ENCODE measurements at regions not wholly inside any gene's neighbourhood (a gene's known extent, or its start where the extent isn't known, plus 50 kb on each side); places are given as distances from the start of the nearest gene placed in this dataset.
"Not testable (repeated sequence)": the region's sequence is repeated elsewhere in the genome, so short reads cannot be mapped to it uniquely, and the experiment has no call there.

GRCh38 chrX:1102786-1103185 lies 109.7 kb downstream of the CRLF2 start:
- Histone ChIP-seq H3K27ac (no peak overlapping the region), H3K4me1 (no peaks in the 10 kb centered on the region), H3K9me3 (peaks cover 0 to under 1% (median 0%) of the 10 kb centered on the region in 4 donors), H3K27me3 (no peaks in the 10 kb centered on the region), H3K36me3 (no peaks in the 10 kb centered on the region), H3K4me3 (no peak overlapping the region)
- TF ChIP-seq CTCF (IDR thresholded peaks at IDR 0.05) (no peak), EP300 (IDR thresholded peaks at IDR 0.05) (no peak), POLR2A (IDR thresholded peaks at IDR 0.05) (no peak)
- 50 to 71% methylated on average over 3 of the region's 3 CpGs for WGBS, 2 donors
- no peak for DNase-seq (ENCODE audit: low spot score in 2 of 2)

- DNase-seq (ENCODE audit: low spot score in 2 of 2); H3K4me1 ChIP-seq; H3K27ac ChIP-seq; H3K9me3 ChIP-seq; H3K4me3 ChIP-seq; H3K27me3 ChIP-seq; H3K36me3 ChIP-seq: not testable (repeated sequence)
These were observed 110.2 kb downstream of the CRLF2 start for GRCh38 chrX:1102221-1102620.

GRCh38 chrX:1099146-1099770 lies 113.2 kb downstream of the CRLF2 start:
- Histone ChIP-seq H3K4me1 (no peaks in the 10 kb centered on the region), H3K4me3 (no peak overlapping the region), H3K27me3 (no peaks in the 10 kb centered on the region), H3K9me3 (peaks cover 0 to 21% (median 3%) of the 10 kb centered on the region in 4 donors), H3K36me3 (no peaks in the 10 kb centered on the region), H3K27ac (no peak overlapping the region)
- DNase-seq (ENCODE audit: low spot score in 2 of 2): no peak
- WGBS, 2 donors: 71 to 78% methylated on average over 9 of the region's 9 CpGs
- no peak for TF ChIP-seq CTCF (IDR thresholded peaks at IDR 0.05)
- no peak for TF ChIP-seq POLR2A (IDR thresholded peaks at IDR 0.05)
- TF ChIP-seq EP300 (IDR thresholded peaks at IDR 0.05): no peak

GRCh38 chrX:1097328-1097727 lies 115.1 kb downstream of the CRLF2 start:
- no peak overlapping the region for H3K4me3 ChIP-seq
- no peak for DNase-seq (ENCODE audit: low spot score in 2 of 2)
- H3K36me3 ChIP-seq: no peaks in the 10 kb centered on the region
- no peak overlapping the region for H3K27ac ChIP-seq
- H3K27me3 ChIP-seq: no peaks in the 10 kb centered on the region
- WGBS, 2 donors: 95% methylated on average over 1 of the region's 1 CpG
- TF ChIP-seq CTCF (IDR thresholded peaks at IDR 0.05) (no peak), POLR2A (IDR thresholded peaks at IDR 0.05) (no peak), EP300 (IDR thresholded peaks at IDR 0.05) (no peak)
- H3K4me1 ChIP-seq: no peaks in the 10 kb centered on the region
- peaks cover 0 to 21% (median 3%) of the 10 kb centered on the region in 4 donors for H3K9me3 ChIP-seq

- H3K9me3 ChIP-seq: peaks cover 0 to 21% (median 3%) of the 10 kb centered on the region in 4 donors
- H3K27ac ChIP-seq: no peak overlapping the region
- no peaks in the 10 kb centered on the region for H3K27me3 ChIP-seq
- WGBS, 2 donors: 86 to 87% methylated on average over 17 of the region's 17 CpGs
- no peaks in the 10 kb centered on the region for H3K4me1 ChIP-seq
- no peak for DNase-seq (ENCODE audit: low spot score in 2 of 2)
- TF ChIP-seq CTCF (IDR thresholded peaks at IDR 0.05) (no peak), POLR2A (IDR thresholded peaks at IDR 0.05) (no peak), EP300 (IDR thresholded peaks at IDR 0.05) (no peak)
- H3K4me3 ChIP-seq: no peak overlapping the region
- no peaks in the 10 kb centered on the region for H3K36me3 ChIP-seq
These were observed 117.7 kb downstream of the CRLF2 start for GRCh38 chrX:1094566-1095333.
